Middle frontal gyrus (tissue), 1 donor: ENCODE measurements at regions not wholly inside any gene's neighbourhood (a gene's known extent, or its start where the extent isn't known, plus 50 kb on each side); places are given as distances from the start of the nearest gene placed in this dataset.
"Not testable (repeated sequence)": the region's sequence is repeated elsewhere in the genome, so short reads cannot be mapped to it uniquely, and the experiment has no call there.

Experiments used
- DNase-seq: peaks from one replicate; pipeline ENCODE4 v3.0.0-alpha.2; 2015; ENCODE audit warnings: low spot score; ENCODE audit errors: extremely low spot score

- DNase-seq = no peak
These were observed 140.4 kb upstream of the MAD2L1 start for GRCh38 chr4:120207021-120207420.

GRCh38 chr4:120202222-120202621 is 135.6 kb upstream of the MAD2L1 start:
- DNase-seq = no peak

DNA sequence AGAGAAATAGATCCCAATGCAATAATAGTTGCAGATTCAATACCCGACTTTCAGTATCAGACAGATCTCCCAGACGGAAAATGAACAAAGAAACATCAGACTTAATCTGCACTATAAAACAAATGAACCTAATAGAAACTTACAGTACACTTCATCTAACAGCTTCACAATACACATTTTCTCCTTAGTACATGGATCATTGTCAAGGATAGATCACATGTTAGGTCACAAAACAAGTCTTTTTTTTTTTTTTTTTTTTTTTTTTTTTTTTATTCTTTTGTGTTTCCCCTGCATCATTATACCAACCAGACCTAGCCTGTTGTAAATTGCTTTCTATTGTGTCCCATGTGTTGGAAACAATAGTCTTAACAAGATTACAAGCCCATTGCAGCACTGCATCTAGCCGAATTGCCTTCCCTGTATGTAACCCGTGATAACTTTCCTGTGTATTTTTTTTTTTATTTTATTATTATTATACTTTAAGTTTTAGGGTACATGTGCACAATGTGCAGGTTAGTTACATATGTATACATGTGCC is 134.0 kb upstream of the MAD2L1 start:
- DNase-seq = not testable (repeated sequence)

DNA sequence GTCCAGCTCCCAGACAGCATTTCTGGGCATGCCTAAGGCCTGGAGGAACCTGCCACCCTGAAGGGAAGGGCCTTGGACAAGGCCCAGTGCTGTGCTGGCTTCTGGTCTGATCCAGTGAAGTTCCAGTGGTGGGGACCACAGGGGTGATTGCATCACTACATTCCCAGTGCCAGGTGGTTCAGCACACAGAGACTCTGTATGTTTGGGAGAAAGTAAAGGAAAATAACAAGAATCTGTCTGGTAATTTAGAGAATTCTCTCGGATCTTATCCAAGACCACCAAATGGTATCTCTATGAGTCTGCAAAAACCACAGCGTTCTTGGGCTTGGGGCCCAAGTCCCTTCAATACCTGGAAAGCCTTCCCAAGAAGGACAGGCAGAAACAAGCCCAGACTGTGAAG is 131.8 kb upstream of the MAD2L1 start:
- DNase-seq = no peak

DNA sequence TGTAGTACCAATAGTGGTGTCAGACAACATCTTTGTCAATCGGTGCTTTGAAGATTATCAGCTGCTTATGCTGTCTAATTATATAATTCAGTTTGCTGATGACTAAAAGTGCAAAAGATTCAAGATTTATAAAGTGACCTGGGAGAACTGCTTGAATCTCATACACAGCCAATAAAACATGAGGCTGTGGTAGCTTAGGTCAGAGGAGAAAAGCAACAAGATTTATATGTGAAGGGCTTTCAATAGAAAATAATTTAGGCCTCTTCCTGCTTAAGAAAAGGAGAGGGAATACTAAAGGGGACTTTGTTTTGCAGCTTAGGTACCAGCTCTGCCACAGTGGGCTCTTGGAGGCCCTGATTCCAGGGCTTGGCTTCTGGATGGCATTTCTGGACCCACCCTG is 111.0 kb upstream of the MAD2L1 start:
- DNase-seq = no peak

DNA sequence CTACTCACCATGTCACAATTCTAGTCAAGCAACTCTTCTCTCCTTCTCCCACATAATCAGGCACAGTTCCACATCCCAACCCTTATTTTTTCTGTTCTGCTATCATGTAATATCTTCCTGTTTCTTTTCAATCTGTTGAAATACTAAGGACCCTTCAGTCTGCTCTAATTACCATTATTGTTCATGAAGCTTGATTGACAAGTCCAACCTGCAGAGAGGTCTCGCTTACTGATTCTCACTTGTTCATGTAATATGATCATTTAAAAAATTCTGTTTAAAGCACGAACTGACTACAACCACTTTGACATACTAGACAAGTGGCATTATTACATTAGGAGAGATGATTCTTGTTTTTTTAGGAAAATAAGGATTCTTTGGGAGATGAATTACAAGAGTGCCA is 108.6 kb upstream of the MAD2L1 start:
- no peak for DNase-seq

- DNase-seq = no peak
These were observed 97.2 kb upstream of the MAD2L1 start for GRCh38 chr4:120163895-120164294.

GRCh38 chr4:120158841-120159463 is 92.3 kb upstream of the MAD2L1 start:
- no peak for DNase-seq

DNA sequence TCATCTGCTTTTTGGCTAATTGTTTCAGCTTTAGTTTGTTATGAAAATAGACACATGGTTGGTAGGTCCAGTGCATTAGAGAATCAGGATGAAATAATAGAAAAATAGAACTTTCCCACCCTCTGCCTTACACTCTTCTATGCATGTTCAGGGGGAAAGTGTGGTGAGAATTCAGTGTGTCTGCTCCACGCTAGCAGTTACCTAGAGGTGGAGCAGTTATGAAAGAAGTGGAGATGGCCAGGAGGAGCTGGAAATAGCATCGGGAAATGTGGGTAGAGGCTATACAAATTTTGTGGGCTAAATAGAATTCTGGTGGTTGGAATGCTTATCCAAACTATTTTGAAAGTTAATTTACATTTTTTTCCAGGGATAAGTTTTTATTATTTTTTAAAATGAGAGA is 91.4 kb upstream of the MAD2L1 start:
- DNase-seq = no peak

DNA sequence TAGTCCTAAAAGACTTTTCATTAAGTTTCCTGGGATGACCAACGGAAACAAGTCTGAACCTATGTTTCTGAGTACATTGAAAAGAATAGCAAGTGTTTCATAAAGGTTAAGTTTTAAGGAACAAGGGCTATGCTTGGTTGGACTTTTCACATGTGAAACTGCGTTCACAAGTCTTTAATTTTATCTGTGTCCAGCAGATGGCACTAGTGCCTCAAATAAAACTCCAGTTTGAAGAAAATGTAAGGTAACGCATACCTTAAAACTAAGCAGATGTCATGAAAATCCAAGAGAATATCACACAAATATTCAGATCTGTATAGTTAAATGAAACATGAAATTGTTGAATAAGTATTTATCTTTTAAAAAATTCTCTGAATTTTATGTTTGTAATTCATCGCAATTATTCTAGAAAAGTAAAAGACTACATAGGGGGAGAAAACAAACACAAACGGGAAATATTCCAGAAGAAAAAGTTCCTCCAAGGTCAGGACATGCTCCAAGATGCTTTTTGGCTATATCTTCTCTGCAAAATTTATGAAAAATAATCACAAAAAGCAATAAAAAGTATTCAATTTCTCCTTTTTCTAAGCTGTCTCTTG is 89.6 kb upstream of the MAD2L1 start:
- DNase-seq = peak; percentile 57

DNA sequence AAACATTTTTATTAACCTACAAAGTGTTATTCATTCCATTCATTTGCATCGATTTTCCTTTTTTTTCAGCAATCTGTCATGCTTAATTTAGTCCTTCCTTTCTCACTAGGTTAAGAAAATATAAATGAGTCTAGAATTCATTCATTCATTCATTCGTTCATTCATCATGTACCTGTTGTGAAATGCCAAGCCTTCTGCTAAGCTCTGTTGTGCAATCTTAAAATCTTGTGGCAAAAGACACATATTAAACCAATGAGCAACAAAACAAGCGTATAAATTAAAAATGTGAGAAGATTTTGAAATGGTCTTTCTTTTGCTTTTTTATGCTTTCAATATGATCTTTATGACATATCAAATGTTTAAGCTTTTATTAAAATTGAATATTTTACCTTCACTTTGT is 88.6 kb upstream of the MAD2L1 start:
- DNase-seq = no peak

GRCh38 chr4:120144634-120145033 is 78.0 kb upstream of the MAD2L1 start:
- no peak for DNase-seq

DNA sequence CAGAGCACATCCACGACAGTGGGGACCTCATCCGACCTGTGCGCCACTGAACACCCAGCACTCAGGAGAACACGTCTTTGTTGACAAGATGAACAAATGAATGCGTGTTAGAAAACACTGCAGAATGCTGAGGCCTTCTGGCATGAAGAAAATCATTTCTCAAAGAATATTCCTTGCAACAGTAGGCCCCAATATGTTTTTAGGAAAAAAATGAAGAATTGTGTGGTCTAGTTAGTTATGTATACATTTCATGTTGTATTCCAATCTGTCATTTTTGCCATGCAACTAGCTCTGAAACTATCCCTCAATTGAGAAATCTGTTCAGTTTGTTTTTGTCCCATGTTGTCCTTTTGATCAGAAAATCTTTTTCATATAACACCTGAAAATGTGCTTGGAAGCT is 77.4 kb upstream of the MAD2L1 start:
- no peak for DNase-seq

DNA sequence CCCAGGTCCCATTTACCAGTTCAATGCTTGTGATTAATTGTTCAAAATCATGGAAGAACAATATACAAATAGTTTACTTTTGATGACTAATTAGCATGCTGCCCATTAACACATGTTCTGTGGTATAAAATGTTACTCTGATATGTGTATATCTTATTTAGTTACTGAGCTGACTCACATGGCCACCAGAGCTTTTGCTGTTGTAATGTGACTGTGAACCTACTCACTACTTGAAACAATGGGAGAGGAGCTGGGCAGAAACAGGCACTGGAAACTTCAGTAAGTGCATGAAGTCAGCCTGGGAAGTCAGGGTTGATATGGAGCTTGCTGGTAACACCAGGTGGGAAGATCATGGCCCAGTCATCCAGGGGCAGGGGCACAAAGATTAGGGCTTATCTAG is 72.7 kb upstream of the MAD2L1 start:
- DNase-seq = no peak

DNA sequence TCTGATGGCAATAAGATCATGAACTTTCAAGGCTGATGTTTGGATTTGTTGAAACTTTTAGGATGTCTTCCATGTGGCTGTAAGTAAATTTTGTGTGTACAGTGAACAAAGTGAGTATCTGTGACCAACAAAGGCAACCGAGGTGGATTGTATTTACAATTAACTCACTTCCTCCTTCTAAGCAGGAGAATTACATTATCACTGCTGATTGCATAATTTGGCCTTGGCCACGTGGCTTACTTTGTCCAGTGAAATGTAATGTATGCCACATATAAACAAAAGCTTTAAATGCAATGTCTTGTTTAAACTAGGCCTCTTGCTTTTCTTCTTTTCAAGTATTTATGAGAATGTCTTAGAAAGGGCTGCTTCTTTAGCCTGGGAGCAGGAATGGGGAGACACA is 66.3 kb upstream of the MAD2L1 start:
- no peak for DNase-seq

DNA sequence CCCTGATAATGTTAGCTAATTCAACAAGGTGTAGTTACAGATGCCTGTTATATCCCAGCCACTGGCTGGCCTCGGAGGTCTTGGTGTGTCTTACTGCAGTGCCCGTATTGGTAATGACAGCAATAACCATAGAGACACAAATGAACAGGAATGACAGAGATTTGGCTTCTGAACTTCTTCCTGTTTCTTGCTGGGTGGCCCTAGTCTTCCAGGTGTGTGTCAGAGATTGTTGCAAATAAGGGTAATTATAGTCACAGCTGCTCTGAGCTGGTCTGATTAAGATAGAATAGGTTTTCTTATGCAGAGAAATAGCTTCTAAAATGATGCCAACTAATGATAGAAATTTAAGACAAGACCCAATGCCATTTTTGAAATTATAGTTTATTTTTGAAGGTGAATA is 64.1 kb upstream of the MAD2L1 start:
- no peak for DNase-seq
